ENCODE measurements at regions not wholly inside any gene's neighbourhood (a gene's known extent, or its start where the extent isn't known, plus 50 kb on each side); places are given as distances from the start of the nearest gene placed in this dataset.

DNA sequence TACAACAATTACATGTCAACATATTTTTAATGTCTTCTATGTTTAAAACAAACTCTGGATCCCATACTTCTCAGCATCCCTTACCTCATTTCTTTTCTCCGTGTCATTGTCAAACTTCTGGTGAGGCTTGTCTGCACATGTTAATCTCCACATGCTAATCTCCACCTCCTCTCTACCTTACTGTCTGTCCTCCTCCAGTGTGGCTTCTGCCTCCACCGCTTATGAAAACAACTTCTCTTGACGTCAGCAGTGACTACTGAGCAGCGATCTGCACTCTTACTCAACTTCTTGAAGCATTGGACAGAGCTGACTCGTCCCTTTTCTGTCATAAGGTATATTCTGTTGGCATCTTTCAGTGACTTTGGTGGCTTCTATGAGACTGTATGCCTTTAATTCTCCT lies 338.2 kb upstream of the THRB start:
- H3K27me3 ChIP-seq (ENCODE audit: insufficient read depth, poor library complexity, severe bottlenecking), result peaks cover 16% of the 10 kb centered on the region
- no peak overlapping the region for H3K27ac ChIP-seq (replicated peaks)
- DNase-seq (ENCODE audit: low read depth in 1 of 2, low spot score in 1 of 2), result no peak

DNA sequence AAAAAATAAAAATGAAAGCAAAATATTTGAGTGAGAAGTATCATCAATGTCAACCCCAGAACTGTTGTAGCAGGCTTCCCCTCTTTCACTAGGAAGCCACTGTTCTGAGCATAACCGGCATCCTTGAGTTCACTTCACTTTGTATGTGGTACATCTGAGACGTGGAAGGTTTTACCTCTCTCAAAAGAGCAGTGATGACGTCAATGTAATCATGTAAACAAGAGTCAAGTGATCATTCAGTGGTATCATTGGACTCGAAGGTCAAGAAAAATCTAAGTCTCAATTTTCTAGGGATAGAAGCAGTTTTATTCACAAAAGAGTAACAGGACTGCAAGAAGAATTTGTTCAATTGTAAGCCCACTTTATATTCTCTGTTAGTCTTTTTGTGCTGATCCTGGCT lies 339.8 kb upstream of the THRB start:
- Histone ChIP-seq H3K27me3 (ENCODE audit: insufficient read depth, poor library complexity, severe bottlenecking) (peaks cover 9% of the 10 kb centered on the region), H3K4me3 (replicated peaks; ENCODE audit: insufficient read depth, low read length) (no peak overlapping the region), H3K27ac (replicated peaks) (no peak overlapping the region)
- no peak for DNase-seq (ENCODE audit: low read depth in 1 of 2, low spot score in 1 of 2)
- TF ChIP-seq, protein P1, sequence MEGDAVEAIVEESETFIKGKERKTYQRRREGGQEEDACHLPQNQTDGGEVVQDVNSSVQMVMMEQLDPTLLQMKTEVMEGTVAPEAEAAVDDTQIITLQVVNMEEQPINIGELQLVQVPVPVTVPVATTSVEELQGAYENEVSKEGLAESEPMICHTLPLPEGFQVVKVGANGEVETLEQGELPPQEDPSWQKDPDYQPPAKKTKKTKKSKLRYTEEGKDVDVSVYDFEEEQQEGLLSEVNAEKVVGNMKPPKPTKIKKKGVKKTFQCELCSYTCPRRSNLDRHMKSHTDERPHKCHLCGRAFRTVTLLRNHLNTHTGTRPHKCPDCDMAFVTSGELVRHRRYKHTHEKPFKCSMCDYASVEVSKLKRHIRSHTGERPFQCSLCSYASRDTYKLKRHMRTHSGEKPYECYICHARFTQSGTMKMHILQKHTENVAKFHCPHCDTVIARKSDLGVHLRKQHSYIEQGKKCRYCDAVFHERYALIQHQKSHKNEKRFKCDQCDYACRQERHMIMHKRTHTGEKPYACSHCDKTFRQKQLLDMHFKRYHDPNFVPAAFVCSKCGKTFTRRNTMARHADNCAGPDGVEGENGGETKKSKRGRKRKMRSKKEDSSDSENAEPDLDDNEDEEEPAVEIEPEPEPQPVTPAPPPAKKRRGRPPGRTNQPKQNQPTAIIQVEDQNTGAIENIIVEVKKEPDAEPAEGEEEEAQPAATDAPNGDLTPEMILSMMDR (IDR thresholded peaks at IDR 0.05; ENCODE audit: insufficient read depth, low read length), result no peak
- TF ChIP-seq, protein P2, sequence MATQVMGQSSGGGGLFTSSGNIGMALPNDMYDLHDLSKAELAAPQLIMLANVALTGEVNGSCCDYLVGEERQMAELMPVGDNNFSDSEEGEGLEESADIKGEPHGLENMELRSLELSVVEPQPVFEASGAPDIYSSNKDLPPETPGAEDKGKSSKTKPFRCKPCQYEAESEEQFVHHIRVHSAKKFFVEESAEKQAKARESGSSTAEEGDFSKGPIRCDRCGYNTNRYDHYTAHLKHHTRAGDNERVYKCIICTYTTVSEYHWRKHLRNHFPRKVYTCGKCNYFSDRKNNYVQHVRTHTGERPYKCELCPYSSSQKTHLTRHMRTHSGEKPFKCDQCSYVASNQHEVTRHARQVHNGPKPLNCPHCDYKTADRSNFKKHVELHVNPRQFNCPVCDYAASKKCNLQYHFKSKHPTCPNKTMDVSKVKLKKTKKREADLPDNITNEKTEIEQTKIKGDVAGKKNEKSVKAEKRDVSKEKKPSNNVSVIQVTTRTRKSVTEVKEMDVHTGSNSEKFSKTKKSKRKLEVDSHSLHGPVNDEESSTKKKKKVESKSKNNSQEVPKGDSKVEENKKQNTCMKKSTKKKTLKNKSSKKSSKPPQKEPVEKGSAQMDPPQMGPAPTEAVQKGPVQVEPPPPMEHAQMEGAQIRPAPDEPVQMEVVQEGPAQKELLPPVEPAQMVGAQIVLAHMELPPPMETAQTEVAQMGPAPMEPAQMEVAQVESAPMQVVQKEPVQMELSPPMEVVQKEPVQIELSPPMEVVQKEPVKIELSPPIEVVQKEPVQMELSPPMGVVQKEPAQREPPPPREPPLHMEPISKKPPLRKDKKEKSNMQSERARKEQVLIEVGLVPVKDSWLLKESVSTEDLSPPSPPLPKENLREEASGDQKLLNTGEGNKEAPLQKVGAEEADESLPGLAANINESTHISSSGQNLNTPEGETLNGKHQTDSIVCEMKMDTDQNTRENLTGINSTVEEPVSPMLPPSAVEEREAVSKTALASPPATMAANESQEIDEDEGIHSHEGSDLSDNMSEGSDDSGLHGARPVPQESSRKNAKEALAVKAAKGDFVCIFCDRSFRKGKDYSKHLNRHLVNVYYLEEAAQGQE (IDR thresholded peaks at IDR 0.05; ENCODE audit: insufficient replicate concordance, low read depth), result no peak
- no peak for TF ChIP-seq GABPA (IDR thresholded peaks at IDR 0.05; ENCODE audit: low read depth)
- TF ChIP-seq SPI1 (IDR thresholded peaks at IDR 0.05; ENCODE audit: borderline replicate concordance, low read depth), result no peak
- no peak for TF ChIP-seq POLR2AphosphoS5 (IDR thresholded peaks at IDR 0.05; ENCODE audit: low read depth)

More for the DNA sequence above, 338.2 kb upstream of the THRB start:
- H3K4me3 ChIP-seq (replicated peaks; ENCODE audit: insufficient read depth, low read length), result no peak overlapping the region
- TF ChIP-seq, protein P2 (IDR thresholded peaks at IDR 0.05; ENCODE audit: insufficient replicate concordance, low read depth), result no peak
- TF ChIP-seq POLR2AphosphoS5 (IDR thresholded peaks at IDR 0.05; ENCODE audit: low read depth) (no peak), GABPA (IDR thresholded peaks at IDR 0.05; ENCODE audit: low read depth) (no peak), SPI1 (IDR thresholded peaks at IDR 0.05; ENCODE audit: borderline replicate concordance, low read depth) (no peak)
- TF ChIP-seq, protein P1 (IDR thresholded peaks at IDR 0.05; ENCODE audit: insufficient read depth, low read length), result no peak

DNA sequence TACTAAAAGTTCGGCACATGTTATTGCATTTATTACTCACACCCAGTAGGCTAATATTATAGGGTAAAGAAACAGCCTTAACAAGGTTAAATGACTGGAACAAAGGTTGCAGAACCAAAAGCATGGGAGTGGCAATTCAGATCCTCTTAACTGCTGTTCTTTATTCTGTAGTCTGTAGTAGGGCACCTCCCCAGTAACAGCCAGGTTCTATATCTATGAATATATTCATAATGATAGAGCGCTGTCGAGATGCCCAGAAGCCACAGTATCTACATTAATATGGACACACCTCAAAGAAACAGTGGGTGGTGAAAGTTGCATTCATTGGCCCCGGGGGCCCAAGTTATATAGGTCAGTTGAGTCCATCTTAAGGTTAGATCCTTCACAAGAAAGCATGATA lies 340.9 kb upstream of the THRB start:
- no peak overlapping the region for H3K27ac ChIP-seq (replicated peaks)
- TF ChIP-seq, protein P2 (IDR thresholded peaks at IDR 0.05; ENCODE audit: insufficient replicate concordance, low read depth), result no peak
- no peak for TF ChIP-seq GABPA (IDR thresholded peaks at IDR 0.05; ENCODE audit: low read depth)
- TF ChIP-seq, protein P1 (IDR thresholded peaks at IDR 0.05; ENCODE audit: insufficient read depth, low read length), result no peak
- TF ChIP-seq SPI1 (IDR thresholded peaks at IDR 0.05; ENCODE audit: borderline replicate concordance, low read depth), result no peak
- no peak for TF ChIP-seq POLR2AphosphoS5 (IDR thresholded peaks at IDR 0.05; ENCODE audit: low read depth)

More for the DNA sequence above, 340.9 kb upstream of the THRB start:
- Histone ChIP-seq H3K27me3 (ENCODE audit: insufficient read depth, poor library complexity, severe bottlenecking) (peaks cover 5% of the 10 kb centered on the region), H3K4me3 (replicated peaks; ENCODE audit: insufficient read depth, low read length) (no peak overlapping the region)
- no peak for DNase-seq (ENCODE audit: low read depth in 1 of 2, low spot score in 1 of 2)
